ENCODE measurements at regions not wholly inside any gene's neighbourhood (a gene's known extent, or its start where the extent isn't known, plus 50 kb on each side); places are given as distances from the start of the nearest gene placed in this dataset.

GRCh38 chr2:167784084-167784425, 463.3 kb downstream of the STK39 start:
- TF ChIP-seq CTCF (IDR thresholded peaks at IDR 0.05) (no peak), POLR2A (IDR thresholded peaks at IDR 0.05) (no peak)
